Upper lobe of left lung (tissue), 6 donors: ENCODE measurements at regions not wholly inside any gene's neighbourhood (a gene's known extent, or its start where the extent isn't known, plus 50 kb on each side); places are given as distances from the start of the nearest gene placed in this dataset.

Source experiments
- ATAC-seq, 2 donors: fragments of 200-7000 bp; cut with Tn5 transposase; one replicate each; pipeline ENCODE4 v1.9.1; 2022; ENCODE audit warnings: mild to moderate bottlenecking in 2 of 2, moderate library complexity in 2 of 2; ENCODE audit not compliant: low FRiP score in 2 of 2
- DNase-seq, 2 donors: peaks; one replicate each; pipeline ENCODE4 v3.0.0-alpha.2; 2019 to 2020
- H3K27ac ChIP-seq, 4 donors: fragments of 200-600 bp; sonication (generic); one replicate each; pipeline ENCODE4 v1.5.1; 2016 to 2019
- H3K27me3 ChIP-seq, 4 donors: fragments of 200-600 bp; sonication (generic); one replicate each; pipeline ENCODE4 v1.5.1; 2017 to 2019
- H3K36me3 ChIP-seq, 4 donors: fragments of 200-600 bp; sonication (generic); one replicate each; pipeline ENCODE4 v1.5.1; 2016 to 2019
- H3K4me1 ChIP-seq, 4 donors: fragments of 200-600 bp; sonication (generic); one replicate each; pipeline ENCODE4 v1.5.1; 2018 to 2019
- H3K4me3 ChIP-seq, 4 donors: fragments of 200-600 bp; sonication (generic); one replicate each; pipeline ENCODE4 v1.5.1; 2017 to 2019; ENCODE audit warnings: mild to moderate bottlenecking in 2 of 4, moderate library complexity in 1 of 4
- H3K9me3 ChIP-seq, 4 donors: fragments of 200-600 bp; sonication (generic); one replicate each; pipeline ENCODE4 v1.5.1; 2018 to 2019
- CTCF ChIP-seq, 6 experiments: fragments of 450-650 bp in 4 of 6; fragments of 200-600 bp in 2 of 6; sonication (generic) in 2 of 6; IDR thresholded peaks; one replicate each; pipeline ENCODE4 v1.5.1; 2016 to 2019; ENCODE audit warnings: antibody characterized with exemption in 6 of 6
- EP300 ChIP-seq, 4 donors: sonication (generic); formaldehyde crosslinking; IDR thresholded peaks; one replicate each; pipeline ENCODE4 v1.5.1; 2017; ENCODE audit warnings: antibody characterized with exemption in 4 of 4, control low read depth in 2 of 4
- POLR2A ChIP-seq, 4 donors: fragments of 450-650 bp; IDR thresholded peaks; one replicate each; pipeline ENCODE4 v1.5.1; 2016 to 2017; ENCODE audit warnings: antibody characterized with exemption in 4 of 4, mild to moderate bottlenecking in 2 of 4
- POLR2AphosphoS5 ChIP-seq, 2 donors: sonication (generic); formaldehyde crosslinking; IDR thresholded peaks; one replicate each; pipeline ENCODE4 v1.5.1; 2017; ENCODE audit warnings: antibody characterized with exemption in 2 of 2
- WGBS, 2 donors: methylation state at CpG; one replicate each; pipeline ENCODE4 v1.1.5; 2017 to 2018; 5-methylcytosine and 5-hydroxymethylcytosine counted together
- donor health status: DM: no; HTN: no; CAD: no; lungs with moderate emphysema.
- donor health status: DM: no; HTN: yes; CAD: no; lungs with severe emphysema.

GRCh38 chr5:29990681-29991080, 1202.8 kb upstream of the CDH6 start:
- 74 to 82% methylated on average over 3 of the region's 3 CpGs for WGBS, 2 donors
- Histone ChIP-seq H3K9me3 (no peaks in the 10 kb centered on the region), H3K27me3 (no peaks in the 10 kb centered on the region), H3K4me1 (no peaks in the 10 kb centered on the region), H3K4me3 (no peak overlapping the region), H3K36me3 (no peaks in the 10 kb centered on the region), H3K27ac (no peak overlapping the region)
- DNase-seq (no peak), ATAC-seq (no peak)
- TF ChIP-seq EP300 (IDR thresholded peaks at IDR 0.05) (no peak), POLR2AphosphoS5 (IDR thresholded peaks at IDR 0.05) (no peak), CTCF (IDR thresholded peaks at IDR 0.05) (no peak)

- Histone ChIP-seq H3K36me3 (no peaks in the 10 kb centered on the region), H3K4me1 (no peaks in the 10 kb centered on the region), H3K4me3 (no peak overlapping the region), H3K27ac (no peak overlapping the region), H3K27me3 (no peaks in the 10 kb centered on the region), H3K9me3 (no peaks in the 10 kb centered on the region)
- DNase-seq = no peak
- no peak for ATAC-seq
- WGBS, 2 donors = 79 to 91% methylated on average over 1 of the region's 1 CpG
- TF ChIP-seq POLR2AphosphoS5 (IDR thresholded peaks at IDR 0.05) (no peak), CTCF (IDR thresholded peaks at IDR 0.05) (no peak), EP300 (IDR thresholded peaks at IDR 0.05) (no peak), POLR2A (IDR thresholded peaks at IDR 0.05) (no peak)
Measured at GRCh38 chr5:29984156-29984540, 1209.3 kb upstream of the CDH6 start.

- H3K27me3 ChIP-seq = no peaks in the 10 kb centered on the region
- no peak overlapping the region for H3K4me3 ChIP-seq
- TF ChIP-seq POLR2A (IDR thresholded peaks at IDR 0.05) (no peak), CTCF (IDR thresholded peaks at IDR 0.05) (no peak), POLR2AphosphoS5 (IDR thresholded peaks at IDR 0.05) (no peak), EP300 (IDR thresholded peaks at IDR 0.05) (no peak)
- ATAC-seq = no peak
- no peaks in the 10 kb centered on the region for H3K9me3 ChIP-seq
- H3K4me1 ChIP-seq = no peaks in the 10 kb centered on the region
- no peak for DNase-seq
- H3K36me3 ChIP-seq = no peaks in the 10 kb centered on the region
- no peak overlapping the region for H3K27ac ChIP-seq
Measured at GRCh38 chr5:29983528-29984155, 1209.8 kb upstream of the CDH6 start.

GRCh38 chr5:29982457-29982856, 1211.0 kb upstream of the CDH6 start:
- ATAC-seq (no peak), DNase-seq (no peak)
- no peaks in the 10 kb centered on the region for H3K9me3 ChIP-seq
- TF ChIP-seq EP300 (IDR thresholded peaks at IDR 0.05) (no peak), POLR2AphosphoS5 (IDR thresholded peaks at IDR 0.05) (no peak), POLR2A (IDR thresholded peaks at IDR 0.05) (no peak), CTCF (IDR thresholded peaks at IDR 0.05) (no peak)
- no peaks in the 10 kb centered on the region for H3K27me3 ChIP-seq
- no peak overlapping the region for H3K4me3 ChIP-seq
- no peaks in the 10 kb centered on the region for H3K36me3 ChIP-seq
- no peaks in the 10 kb centered on the region for H3K4me1 ChIP-seq
- 81 to 91% methylated on average over 1 of the region's 1 CpG for WGBS, 2 donors
- no peak overlapping the region for H3K27ac ChIP-seq

GRCh38 chr5:29972597-29972996, 1220.9 kb upstream of the CDH6 start:
- no peaks in the 10 kb centered on the region for H3K9me3 ChIP-seq
- H3K4me1 ChIP-seq = no peaks in the 10 kb centered on the region
- H3K27me3 ChIP-seq = no peaks in the 10 kb centered on the region
- H3K27ac ChIP-seq = no peak overlapping the region
- no peak overlapping the region for H3K4me3 ChIP-seq
- TF ChIP-seq POLR2AphosphoS5 (IDR thresholded peaks at IDR 0.05) = no peak
- TF ChIP-seq POLR2A (IDR thresholded peaks at IDR 0.05) = no peak
- no peak for TF ChIP-seq EP300 (IDR thresholded peaks at IDR 0.05)
- TF ChIP-seq CTCF (IDR thresholded peaks at IDR 0.05) = no peak
- 75 to 76% methylated on average over 2 to 3 of the region's 3 CpGs for WGBS, 2 donors
- ATAC-seq (no peak), DNase-seq (no peak)
- no peaks in the 10 kb centered on the region for H3K36me3 ChIP-seq
